ENCODE measurements at regions not wholly inside any gene's neighbourhood (a gene's known extent, or its start where the extent isn't known, plus 50 kb on each side); places are given as distances from the start of the nearest gene placed in this dataset.

GRCh38 chr16:9185381-9185780 is 93.9 kb downstream of the HAPSTR1 start:
- 93 to 100% methylated on average over 2 of the region's 2 CpGs for WGBS, 2 experiments
- no peak overlapping the region for H3K4me3 ChIP-seq (ENCODE audit: insufficient read depth, low read depth, low read length)
- H3K27ac ChIP-seq (ENCODE audit: insufficient read depth, low read depth, low read length, poor library complexity, severe bottlenecking), result no peak overlapping the region
- no peaks in the 10 kb centered on the region for H3K27me3 ChIP-seq (ENCODE audit: control insufficient read depth, insufficient read depth, low read length, poor library complexity, severe bottlenecking)
- H3K4me1 ChIP-seq (ENCODE audit: control insufficient read depth, insufficient read depth, low read length), result no peaks in the 10 kb centered on the region
- H3K36me3 ChIP-seq (ENCODE audit: control insufficient read depth, insufficient read depth, low read length), result no peaks in the 10 kb centered on the region
- no peaks in the 10 kb centered on the region for H3K9me3 ChIP-seq (ENCODE audit: control insufficient read depth, low read length)

GRCh38 chr16:9186061-9186460 is 94.6 kb downstream of the HAPSTR1 start:
- Histone ChIP-seq H3K9me3 (ENCODE audit: control insufficient read depth, low read length) (no peaks in the 10 kb centered on the region), H3K27ac (ENCODE audit: insufficient read depth, low read depth, low read length, poor library complexity, severe bottlenecking) (no peak overlapping the region), H3K4me1 (ENCODE audit: control insufficient read depth, insufficient read depth, low read length) (no peaks in the 10 kb centered on the region), H3K36me3 (ENCODE audit: control insufficient read depth, insufficient read depth, low read length) (no peaks in the 10 kb centered on the region), H3K27me3 (ENCODE audit: control insufficient read depth, insufficient read depth, low read length, poor library complexity, severe bottlenecking) (no peaks in the 10 kb centered on the region), H3K4me3 (ENCODE audit: insufficient read depth, low read depth, low read length) (no peak overlapping the region)
- WGBS, 2 experiments, result 95 to 98% methylated on average over 3 of the region's 3 CpGs

- Histone ChIP-seq H3K36me3 (ENCODE audit: control insufficient read depth, insufficient read depth, low read length) (no peaks in the 10 kb centered on the region), H3K9me3 (ENCODE audit: control insufficient read depth, low read length) (no peaks in the 10 kb centered on the region), H3K27ac (ENCODE audit: insufficient read depth, low read depth, low read length, poor library complexity, severe bottlenecking) (no peak overlapping the region), H3K4me1 (ENCODE audit: control insufficient read depth, insufficient read depth, low read length) (no peaks in the 10 kb centered on the region), H3K27me3 (ENCODE audit: control insufficient read depth, insufficient read depth, low read length, poor library complexity, severe bottlenecking) (no peaks in the 10 kb centered on the region), H3K4me3 (ENCODE audit: insufficient read depth, low read depth, low read length) (no peak overlapping the region)
- WGBS, 2 experiments, result 91 to 93% methylated on average over 3 of the region's 3 CpGs
These were observed 97.3 kb downstream of the HAPSTR1 start for GRCh38 chr16:9188721-9189120.

GRCh38 chr16:9191274-9191850 is 99.9 kb downstream of the HAPSTR1 start:
- no peak overlapping the region for H3K27ac ChIP-seq (ENCODE audit: insufficient read depth, low read depth, low read length, poor library complexity, severe bottlenecking)
- no peak overlapping the region for H3K4me3 ChIP-seq (ENCODE audit: insufficient read depth, low read depth, low read length)
- H3K36me3 ChIP-seq (ENCODE audit: control insufficient read depth, insufficient read depth, low read length), result no peaks in the 10 kb centered on the region
- no peaks in the 10 kb centered on the region for H3K9me3 ChIP-seq (ENCODE audit: control insufficient read depth, low read length)
- no peaks in the 10 kb centered on the region for H3K27me3 ChIP-seq (ENCODE audit: control insufficient read depth, insufficient read depth, low read length, poor library complexity, severe bottlenecking)
- H3K4me1 ChIP-seq (ENCODE audit: control insufficient read depth, insufficient read depth, low read length), result no peaks in the 10 kb centered on the region

- no peak overlapping the region for H3K27ac ChIP-seq (ENCODE audit: insufficient read depth, low read depth, low read length, poor library complexity, severe bottlenecking)
- no peak overlapping the region for H3K4me3 ChIP-seq (ENCODE audit: insufficient read depth, low read depth, low read length)
- 73 to 76% methylated on average over 4 of the region's 4 CpGs for WGBS, 2 experiments
- no peaks in the 10 kb centered on the region for H3K36me3 ChIP-seq (ENCODE audit: control insufficient read depth, insufficient read depth, low read length)
- H3K4me1 ChIP-seq (ENCODE audit: control insufficient read depth, insufficient read depth, low read length), result no peaks in the 10 kb centered on the region
- H3K9me3 ChIP-seq (ENCODE audit: control insufficient read depth, low read length), result no peaks in the 10 kb centered on the region
- H3K27me3 ChIP-seq (ENCODE audit: control insufficient read depth, insufficient read depth, low read length, poor library complexity, severe bottlenecking), result no peaks in the 10 kb centered on the region
These were observed 101.3 kb downstream of the HAPSTR1 start for GRCh38 chr16:9192746-9193145.

GRCh38 chr16:9195287-9195686 is 103.8 kb downstream of the HAPSTR1 start:
- no peaks in the 10 kb centered on the region for H3K4me1 ChIP-seq (ENCODE audit: control insufficient read depth, insufficient read depth, low read length)
- H3K9me3 ChIP-seq (ENCODE audit: control insufficient read depth, low read length), result no peaks in the 10 kb centered on the region
- H3K4me3 ChIP-seq (ENCODE audit: insufficient read depth, low read depth, low read length), result no peak overlapping the region
- WGBS, 2 experiments, result 85 to 86% methylated on average over 6 of the region's 6 CpGs
- no peaks in the 10 kb centered on the region for H3K27me3 ChIP-seq (ENCODE audit: control insufficient read depth, insufficient read depth, low read length, poor library complexity, severe bottlenecking)
- no peak overlapping the region for H3K27ac ChIP-seq (ENCODE audit: insufficient read depth, low read depth, low read length, poor library complexity, severe bottlenecking)
- H3K36me3 ChIP-seq (ENCODE audit: control insufficient read depth, insufficient read depth, low read length), result no peaks in the 10 kb centered on the region

GRCh38 chr16:9197957-9198661 is 106.7 kb downstream of the HAPSTR1 start:
- no peaks in the 10 kb centered on the region for H3K36me3 ChIP-seq (ENCODE audit: control insufficient read depth, insufficient read depth, low read length)
- no peaks in the 10 kb centered on the region for H3K9me3 ChIP-seq (ENCODE audit: control insufficient read depth, low read length)
- no peaks in the 10 kb centered on the region for H3K27me3 ChIP-seq (ENCODE audit: control insufficient read depth, insufficient read depth, low read length, poor library complexity, severe bottlenecking)
- H3K4me3 ChIP-seq (ENCODE audit: insufficient read depth, low read depth, low read length), result no peak overlapping the region
- 83 to 91% methylated on average over 8 of the region's 8 CpGs for WGBS, 2 experiments
- H3K27ac ChIP-seq (ENCODE audit: insufficient read depth, low read depth, low read length, poor library complexity, severe bottlenecking), result no peak overlapping the region
- no peaks in the 10 kb centered on the region for H3K4me1 ChIP-seq (ENCODE audit: control insufficient read depth, insufficient read depth, low read length)

GRCh38 chr16:9199311-9199710 is 107.9 kb downstream of the HAPSTR1 start:
- Histone ChIP-seq H3K4me1 (ENCODE audit: control insufficient read depth, insufficient read depth, low read length) (no peaks in the 10 kb centered on the region), H3K9me3 (ENCODE audit: control insufficient read depth, low read length) (no peaks in the 10 kb centered on the region)
- WGBS, 2 experiments, result 86 to 89% methylated on average over 8 of the region's 8 CpGs

GRCh38 chr16:9199751-9200150 is 108.3 kb downstream of the HAPSTR1 start:
- Histone ChIP-seq H3K27ac (ENCODE audit: insufficient read depth, low read depth, low read length, poor library complexity, severe bottlenecking) (no peak overlapping the region), H3K36me3 (ENCODE audit: control insufficient read depth, insufficient read depth, low read length) (no peaks in the 10 kb centered on the region), H3K27me3 (ENCODE audit: control insufficient read depth, insufficient read depth, low read length, poor library complexity, severe bottlenecking) (no peaks in the 10 kb centered on the region), H3K4me1 (ENCODE audit: control insufficient read depth, insufficient read depth, low read length) (no peaks in the 10 kb centered on the region), H3K4me3 (ENCODE audit: insufficient read depth, low read depth, low read length) (no peak overlapping the region), H3K9me3 (ENCODE audit: control insufficient read depth, low read length) (no peaks in the 10 kb centered on the region)
- 93 to 95% methylated on average over 2 of the region's 2 CpGs for WGBS, 2 experiments

More at GRCh38 chr16:9199311-9199710, 107.9 kb downstream of the HAPSTR1 start:
- H3K27ac ChIP-seq (ENCODE audit: insufficient read depth, low read depth, low read length, poor library complexity, severe bottlenecking), result no peak overlapping the region
- no peak overlapping the region for H3K4me3 ChIP-seq (ENCODE audit: insufficient read depth, low read depth, low read length)
- no peaks in the 10 kb centered on the region for H3K36me3 ChIP-seq (ENCODE audit: control insufficient read depth, insufficient read depth, low read length)
- H3K27me3 ChIP-seq (ENCODE audit: control insufficient read depth, insufficient read depth, low read length, poor library complexity, severe bottlenecking), result no peaks in the 10 kb centered on the region

- Histone ChIP-seq H3K9me3 (ENCODE audit: control insufficient read depth, low read length) (no peaks in the 10 kb centered on the region), H3K27ac (ENCODE audit: insufficient read depth, low read depth, low read length, poor library complexity, severe bottlenecking) (no peak overlapping the region), H3K27me3 (ENCODE audit: control insufficient read depth, insufficient read depth, low read length, poor library complexity, severe bottlenecking) (no peaks in the 10 kb centered on the region), H3K36me3 (ENCODE audit: control insufficient read depth, insufficient read depth, low read length) (no peaks in the 10 kb centered on the region), H3K4me1 (ENCODE audit: control insufficient read depth, insufficient read depth, low read length) (no peaks in the 10 kb centered on the region), H3K4me3 (ENCODE audit: insufficient read depth, low read depth, low read length) (no peak overlapping the region)
- 93 to 95% methylated on average over 10 of the region's 10 CpGs for WGBS, 2 experiments
These were observed 112.5 kb downstream of the HAPSTR1 start for GRCh38 chr16:9203956-9204355.

Measured in ectodermal cell (in vitro differentiated cells).